K562 (cell line): ENCODE measurements at regions not wholly inside any gene's neighbourhood (a gene's known extent, or its start where the extent isn't known, plus 50 kb on each side); places are given as distances from the start of the nearest gene placed in this dataset.

Experiments
- ATAC-seq: fragments of 200-7000 bp; cut with Tn5 transposase; 3 replicates; pipeline ENCODE4 v1.9.1; 2020; ENCODE audit warnings: moderate library complexity
- BruUV-seq: library from RNA; stranded (reverse); fragments of 400-500 nt; replicated peaks from 2 replicates; lab custom pipeline; 2021; lab: Mats Ljungman, UMichigan
- CTCF ChIA-PET: fragments of 300-600 bp; formaldehyde crosslinking; extraction: SDS; loops from one replicate; lab custom pipeline; 2021; ENCODE audit warnings: low intra/inter-chr PET ratio; lab: Yijun Ruan, JAX
- POLR2A ChIA-PET: fragments of 300-600, 350-650 bp; sonication (Branson Sonifier 250); formaldehyde crosslinking; extraction: SDS; loops from one replicate; lab custom pipeline; 2021; ENCODE audit warnings: antibody characterized with exemption, inconsistent platforms; lab: Yijun Ruan, JAX
- DNase-seq, 4 experiments: peaks; one replicate each; pipeline versions ENCODE4 v3.0.0 to v3.0.0-alpha.2; 2011 to 2018; ENCODE audit warnings: low spot score in 3 of 4, mixed read lengths in 3 of 4; ENCODE audit errors: extremely low read depth in 1 of 4
- FAIRE-seq: peaks from 2 replicates; lab custom pipeline; 2011; peaks lifted over from hg19 to GRCh38; lab: Jason Lieb, UNC
- H2AFZ ChIP-seq: 2 replicates; pipeline ENCODE4 v1.6.0; 2011; ENCODE audit warnings: low read depth, low read length, control low read depth, inconsistent platforms
- H3K27ac ChIP-seq: fragments of 200-600 bp; 3 replicates; pipeline ENCODE4 v1.8.0; 2011; ENCODE audit warnings: low read depth, mild to moderate bottlenecking, control low read depth, inconsistent platforms, low read length, moderate library complexity, mixed read lengths; ENCODE audit errors: extremely low read depth
- H3K27me3 ChIP-seq, 2 experiments: fragments of 300-600 bp in 1 of 2; 2 replicates in 1 of 2; 3 replicates in 1 of 2; pipeline versions ENCODE4 v1.6.0 to v1.8.0; 2011; ENCODE audit warnings: inconsistent platforms in 2 of 2, low read length in 2 of 2, mild to moderate bottlenecking in 1 of 2, mixed read lengths in 1 of 2, moderate library complexity in 1 of 2; ENCODE audit not compliant: control insufficient read depth in 2 of 2, insufficient read depth in 2 of 2
- H3K36me3 ChIP-seq: fragments of 300-600 bp; 3 replicates; pipeline ENCODE4 v1.8.0; 2011; ENCODE audit warnings: mild to moderate bottlenecking, low read length, inconsistent platforms; ENCODE audit not compliant: control insufficient read depth, insufficient read depth
- H3K4me1 ChIP-seq, 2 experiments: fragments of 200-600 bp in 1 of 2; replicated peaks in 1 of 2; 2 replicates in 1 of 2; 3 replicates in 1 of 2; pipeline versions ENCODE4 v1.5.1 to v1.8.0; 2011; ENCODE audit warnings: inconsistent platforms in 2 of 2, low read length in 2 of 2, mild to moderate bottlenecking in 1 of 2, mixed read lengths in 1 of 2, moderate library complexity in 1 of 2; ENCODE audit not compliant: control insufficient read depth in 2 of 2, insufficient read depth in 2 of 2
- H3K4me2 ChIP-seq: 2 replicates; pipeline ENCODE4 v1.6.1; 2011; ENCODE audit warnings: low read length, control low read depth, inconsistent platforms, mixed read lengths; ENCODE audit not compliant: insufficient read depth
- H3K4me3 ChIP-seq: fragments of 200-600 bp; sonication (generic), shearing (Covaris generic); 2 replicates; pipeline ENCODE4 v1.5.1; 2016; ENCODE audit warnings: control low read depth, inconsistent platforms
- H3K79me2 ChIP-seq: fragments of 200-600 bp; 3 replicates; pipeline ENCODE4 v1.8.0; 2011; ENCODE audit warnings: low read length, inconsistent platforms; ENCODE audit not compliant: control insufficient read depth, insufficient read depth
- H3K9ac ChIP-seq, 2 experiments: 2 replicates each; pipeline versions ENCODE4 v1.6.0 to v1.6.1; 2011; ENCODE audit warnings: low read depth in 2 of 2, low read length in 2 of 2, control low read depth in 1 of 2, inconsistent platforms in 1 of 2, mild to moderate bottlenecking in 1 of 2, mixed read lengths in 1 of 2; ENCODE audit not compliant: insufficient read depth in 1 of 2
- H3K9me1 ChIP-seq: one replicate; pipeline ENCODE4 v1.6.0; 2011; ENCODE audit warnings: inconsistent platforms, mild to moderate bottlenecking, low read length, moderate library complexity; ENCODE audit not compliant: control insufficient read depth, insufficient read depth
- H3K9me3 ChIP-seq: replicated peaks from 2 replicates; pipeline ENCODE4 v1.5.1; 2011; ENCODE audit warnings: low read depth, low read length, inconsistent platforms; ENCODE audit not compliant: control insufficient read depth, insufficient read depth
- H4K20me1 ChIP-seq: replicated peaks from 2 replicates; pipeline ENCODE4 v1.6.1; 2011; ENCODE audit warnings: low read length, inconsistent platforms, mixed read lengths; ENCODE audit not compliant: control insufficient read depth, insufficient read depth
- CREB3 ChIP-seq: fragments of 450-650 bp; conservative IDR thresholded peaks from 2 replicates; pipeline ENCODE4 v1.6.1; 2016; ENCODE audit warnings: missing genetic modification characterization, low read depth, mild to moderate bottlenecking, missing compliant biosample characterization, moderate library complexity
- CSDE1 ChIP-seq, 2 experiments: fragments of 450-650 bp; IDR thresholded peaks; 2 replicates each; pipeline ENCODE4 v1.6.1; 2016; ENCODE audit warnings: mild to moderate bottlenecking in 1 of 2
- ELF2 ChIP-seq: fragments of 250-450 bp; sonication (Bioruptor Pico); IDR thresholded peaks from 2 replicates; pipeline ENCODE4 v1.5.0; 2021; ENCODE audit warnings: mild to moderate bottlenecking
- HNRNPL ChIP-seq: fragments of 200-400 bp; formaldehyde crosslinking; IDR thresholded peaks from 2 replicates; pipeline ENCODE4 v1.6.1; 2017; ENCODE audit warnings: low read depth, mild to moderate bottlenecking, low read length
- MEF2D ChIP-seq: conservative IDR thresholded peaks from 2 replicates; pipeline ENCODE4 v1.6.1; 2016; ENCODE audit warnings: low read depth, missing genetic modification characterization, missing compliant biosample characterization
- NR2C2 ChIP-seq, 2 experiments: fragments of 200-800 bp in 1 of 2; sonication (Bioruptor generic) in 1 of 2; sonication (generic) in 1 of 2; formaldehyde crosslinking in 1 of 2; IDR thresholded peaks; 2 replicates each; pipeline versions ENCODE4 v1.6.1 to v1.8.0; 2016 to 2022; ENCODE audit warnings: mild to moderate bottlenecking in 1 of 2, missing compliant biosample characterization in 1 of 2, missing genetic modification characterization in 1 of 2, missing genetic modification reagents in 1 of 2
- PKNOX1 ChIP-seq: fragments of 450-650 bp; IDR thresholded peaks from 2 replicates; pipeline ENCODE4 v1.6.1; 2016
- PREB ChIP-seq: sonication (generic); formaldehyde crosslinking; IDR thresholded peaks from 2 replicates; pipeline ENCODE4 v1.8.1; 2023; ENCODE audit warnings: mild to moderate bottlenecking, missing genetic modification reagents
- PRPF4 ChIP-seq: fragments of 200-400 bp; formaldehyde crosslinking; IDR thresholded peaks from one replicate; pipeline ENCODE4 v1.6.1; 2017; ENCODE audit warnings: low read length, low read depth, mild to moderate bottlenecking; ENCODE audit not compliant: insufficient read depth, poor library complexity, severe bottlenecking
- ZNF263 ChIP-seq: sonication (generic); formaldehyde crosslinking; IDR thresholded peaks from 2 replicates; pipeline ENCODE4 v1.8.0; 2022; ENCODE audit warnings: mild to moderate bottlenecking, missing genetic modification reagents, borderline replicate concordance
- WGBS: fragments of 100-300 bp; shearing (Covaris generic); methylation state at CpG from one replicate; pipeline ENCODE4 v1.1.6; 2016; ENCODE audit warnings: low coverage, mixed read lengths; ENCODE audit not compliant: insufficient coverage; ENCODE audit errors: missing lambda C conversion rate; 5-methylcytosine and 5-hydroxymethylcytosine counted together
- in situ Hi-C: fragments of 300-500 bp; cut with MboI; formaldehyde crosslinking; loops from 4 replicates; pipeline ENCODE4 v1.15.0; 2018; ENCODE audit warnings: inconsistent platforms, mixed read lengths
- intact Hi-C: fragments of 100-400 bp; cut with micrococcal nuclease; formaldehyde crosslinking; loops from 2 replicates; pipeline ENCODE4 v1.14.2; 2022

- TF ChIP-seq PKNOX1 = no peak
- no peak for TF ChIP-seq CSDE1 (IDR thresholded peaks at IDR 0.05)
- no peak for TF ChIP-seq CREB3 (tag)
- no peak for TF ChIP-seq ZNF263 (CRISPR knock-in tag)
- no peak for TF ChIP-seq MEF2D (tag)
- no peak for TF ChIP-seq ELF2 (CRISPR knock-in tag)
These were observed 696.5 kb downstream of the TDRD15 start (continued) for GRCh38 chr2:21820271-21820670.

- POLR2A ChIA-PET = no interaction called here
These were observed 698.0 kb downstream of the TDRD15 start for GRCh38 chr2:21821672-21822227.

More at GRCh38 chr2:21821672-21822227, 698.0 kb downstream of the TDRD15 start:
- FAIRE-seq (no peak), DNase-seq (no peak), ATAC-seq (no peak)
- H3K9ac ChIP-seq = no peak overlapping the region
- 0% methylated on average over 6 of the region's 6 CpGs for WGBS
- CTCF ChIA-PET = no interaction called here
- no peak overlapping the region for H3K4me3 ChIP-seq
- no peaks in the 10 kb centered on the region for H3K4me1 ChIP-seq
- no peak overlapping the region for H3K4me2 ChIP-seq
- intact Hi-C loops (no loop called here), in situ Hi-C loops (no loop called here)
- H3K79me2 ChIP-seq = no peaks in the 10 kb centered on the region
- no peaks in the 10 kb centered on the region for H3K36me3 ChIP-seq
- no peaks in the 10 kb centered on the region for H3K9me1 ChIP-seq
- no peaks in the 10 kb centered on the region for H3K27me3 ChIP-seq
- no TSS peak for BruUV-seq
- no peak overlapping the region for H3K27ac ChIP-seq
- TF ChIP-seq NR2C2 (CRISPR knock-in tag; IDR thresholded peaks at IDR 0.05) (no peak), NR2C2 (tag; IDR thresholded peaks at IDR 0.05) (no peak), HNRNPL (no peak), PREB (no peak), PRPF4 (no peak)
- no peak overlapping the region for H2AFZ ChIP-seq
- no peaks in the 10 kb centered on the region for H3K9me3 ChIP-seq
- no peaks in the 10 kb centered on the region for H4K20me1 ChIP-seq
